GM19463 (cell line): ENCODE measurements at regions not wholly inside any gene's neighbourhood (a gene's known extent, or its start where the extent isn't known, plus 50 kb on each side); places are given as distances from the start of the nearest gene placed in this dataset.

Source experiments
- ATAC-seq: cut with Tn5 transposase; IDR thresholded peaks from one replicate; pipeline ENCODE4 v1.9.1; 2021; ENCODE audit warnings: mild to moderate bottlenecking, moderate library complexity; ENCODE audit not compliant: unreplicated experiment

DNA sequence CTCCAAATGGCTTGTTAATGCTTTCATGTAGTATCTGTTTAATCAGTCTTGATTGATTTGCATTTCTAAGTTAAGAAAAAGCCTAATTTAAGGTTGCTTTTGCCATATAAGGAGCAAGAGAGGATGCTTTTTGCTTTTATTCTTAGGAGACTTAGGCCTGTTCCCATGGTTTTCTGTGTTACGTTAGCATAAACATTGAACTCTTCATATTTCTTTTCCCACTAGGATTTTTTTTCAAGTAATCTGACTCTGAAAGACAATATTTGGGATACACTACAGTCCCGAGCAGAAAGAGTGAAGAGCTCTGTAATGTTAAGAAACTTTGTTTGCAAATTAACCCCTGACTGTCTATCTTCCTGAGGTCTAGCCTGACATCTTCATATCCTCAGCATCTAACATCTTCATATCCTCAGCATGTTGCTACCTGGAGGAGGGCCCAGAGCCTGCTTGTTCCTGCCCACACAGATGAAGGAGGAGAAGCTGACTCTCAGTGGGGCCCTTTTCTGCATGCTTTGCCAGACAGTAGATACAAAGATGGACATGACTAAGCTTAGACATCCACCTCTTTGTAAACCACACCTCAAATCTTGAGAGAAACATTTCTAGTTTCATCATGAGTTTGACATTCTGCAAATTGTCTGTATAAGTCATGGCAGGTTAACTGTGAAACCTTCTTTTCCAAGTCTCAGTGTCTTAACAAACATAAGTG lies 86.2 kb upstream of the COL6A5 start:
- no peak for ATAC-seq

DNA sequence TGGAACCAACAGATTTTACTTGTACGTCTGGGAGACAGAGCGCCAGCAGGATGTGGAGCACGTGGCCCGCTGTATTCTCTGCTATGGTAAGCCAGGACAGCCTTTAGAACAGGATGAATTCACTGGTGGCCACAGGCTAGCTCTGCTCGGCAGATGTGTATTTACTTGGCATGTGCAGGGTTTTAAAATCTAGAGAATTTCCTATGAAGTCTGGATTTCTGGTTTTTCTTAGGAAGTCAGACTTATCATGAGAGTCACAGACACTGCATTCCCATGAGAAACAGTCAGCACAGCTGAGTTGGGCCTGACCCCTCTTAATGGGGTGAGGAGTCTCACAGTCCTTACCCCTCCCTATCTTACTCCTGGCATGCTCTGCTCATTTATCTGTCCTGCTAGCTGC lies 84.6 kb upstream of the COL6A5 start:
- ATAC-seq: no peak

DNA sequence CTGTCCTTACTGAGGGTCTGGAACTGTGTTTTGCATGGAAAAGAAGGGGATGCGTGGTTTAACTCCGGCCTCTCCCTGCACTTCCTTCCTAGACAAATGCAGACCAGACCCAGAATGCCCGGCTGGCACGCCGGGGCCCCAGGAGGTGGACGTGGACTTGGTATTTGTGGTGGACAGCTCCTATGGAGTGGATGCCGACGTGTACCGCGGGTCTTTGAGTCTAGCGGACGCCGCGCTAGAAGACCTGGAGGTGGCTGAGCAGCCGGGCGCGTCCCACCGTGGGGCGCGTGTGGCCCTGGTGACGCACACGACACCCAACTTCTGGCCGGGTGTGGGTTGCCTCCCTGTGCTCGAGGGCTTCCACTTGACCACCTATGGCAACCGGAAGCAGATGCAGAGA lies 81.8 kb upstream of the COL6A5 start:
- ATAC-seq: no peak

DNA sequence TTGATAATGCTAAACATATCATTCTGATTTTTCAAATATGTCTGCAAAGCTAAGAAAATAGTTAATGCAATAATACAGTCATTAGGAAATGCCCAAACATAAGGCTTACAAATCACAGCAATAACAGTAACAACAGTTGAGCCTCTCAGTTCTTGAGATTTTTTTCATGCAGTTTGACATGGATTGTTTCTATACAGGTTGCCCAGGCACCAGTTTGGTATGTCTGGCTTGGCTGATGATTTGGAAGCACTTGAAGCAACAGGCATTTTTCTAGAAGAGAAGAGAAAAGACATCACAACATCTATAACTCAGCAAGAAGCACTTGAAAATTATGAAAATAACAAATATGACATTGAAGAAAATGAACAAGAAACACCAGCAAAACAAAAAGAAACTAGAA lies 78.7 kb upstream of the COL6A5 start:
- no peak for ATAC-seq

DNA sequence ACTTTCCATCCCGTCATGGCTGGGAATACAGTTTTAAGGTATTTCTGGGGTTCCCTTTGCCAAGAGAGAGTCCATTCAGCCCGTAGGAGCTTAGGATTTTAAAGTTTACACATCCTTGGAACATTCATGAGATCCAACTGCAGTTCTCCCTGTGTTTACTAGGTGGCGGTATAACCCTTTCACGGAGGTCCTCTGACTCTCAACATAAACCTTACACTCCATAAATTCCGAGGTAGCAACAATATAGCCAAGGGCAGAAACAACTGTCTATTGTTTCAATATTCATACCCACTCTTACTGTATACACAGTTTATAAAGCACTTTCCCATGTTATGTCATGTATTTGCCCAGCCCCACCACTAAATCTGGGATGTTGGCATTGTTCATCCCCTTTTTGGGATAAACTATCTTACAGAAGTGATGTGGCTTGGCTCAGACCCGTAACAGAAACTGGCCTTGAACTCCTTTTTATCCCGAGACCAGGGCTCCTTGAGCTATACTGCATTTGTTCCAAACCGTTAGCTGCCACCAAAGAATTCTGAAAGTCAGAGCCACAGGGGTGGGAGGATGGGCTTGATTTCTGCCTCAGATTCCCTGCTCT lies 69.2 kb upstream of the COL6A5 start:
- peak; percentile 45 for ATAC-seq

DNA sequence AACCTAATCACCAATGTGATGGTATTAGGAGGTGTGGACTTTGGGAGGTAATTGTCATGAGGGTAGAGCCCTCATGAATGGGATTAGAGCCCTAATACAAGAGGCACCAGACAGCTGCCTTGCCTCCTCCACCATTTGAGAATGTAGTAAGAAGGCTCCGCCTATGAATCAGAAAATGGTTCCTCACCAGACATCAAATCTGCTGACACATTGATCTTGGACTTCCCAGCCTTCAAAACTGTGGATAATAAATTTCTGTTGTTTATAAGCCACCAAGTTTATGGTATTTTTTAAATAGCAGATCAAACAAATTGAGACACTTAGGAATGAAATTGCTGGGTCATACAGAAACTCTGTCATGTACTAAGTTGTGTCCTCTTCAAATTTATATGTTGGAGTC lies 56.8 kb upstream of the COL6A5 start:
- ATAC-seq: no peak

DNA sequence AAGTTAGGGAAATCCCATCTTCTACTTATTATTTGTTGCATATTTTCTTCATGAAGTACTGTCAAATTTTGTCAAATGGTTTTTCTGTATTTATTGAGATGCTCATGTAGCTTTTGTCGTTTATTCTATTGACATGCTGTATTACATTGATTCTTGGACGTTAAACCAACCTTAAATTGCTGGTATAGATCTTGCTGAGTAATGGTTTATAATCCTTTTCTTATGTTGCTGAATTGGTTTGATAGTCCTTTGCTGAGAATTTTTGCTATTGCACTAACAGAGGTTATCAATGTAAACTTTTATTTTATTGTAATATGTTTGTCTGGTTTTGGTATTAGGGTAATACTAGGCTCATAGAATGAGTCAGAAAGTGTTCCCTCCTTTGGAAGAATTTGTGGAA lies 54.3 kb upstream of the COL6A5 start:
- no peak for ATAC-seq

DNA sequence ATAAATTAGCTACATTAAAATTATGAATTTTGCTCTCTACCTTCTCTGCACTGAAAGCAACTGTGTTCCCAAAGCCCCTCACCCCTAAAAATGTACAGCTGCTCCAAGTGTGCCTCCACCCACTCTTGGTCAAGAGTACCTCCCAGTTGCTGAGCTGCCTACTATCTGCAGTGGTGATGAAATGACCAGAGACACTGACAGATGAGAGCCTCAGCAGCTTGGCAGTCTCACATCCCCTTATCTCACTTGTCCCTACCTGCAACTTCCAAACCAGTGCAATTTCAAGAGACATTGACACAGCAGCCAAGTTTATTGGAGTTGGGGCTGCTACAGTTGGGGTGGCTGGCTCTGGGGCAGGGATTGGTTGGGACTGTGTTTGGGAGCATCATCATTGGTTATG lies 52.2 kb upstream of the COL6A5 start:
- no peak for ATAC-seq
